ENCODE measurements at regions not wholly inside any gene's neighbourhood (a gene's known extent, or its start where the extent isn't known, plus 50 kb on each side); places are given as distances from the start of the nearest gene placed in this dataset.

DNA sequence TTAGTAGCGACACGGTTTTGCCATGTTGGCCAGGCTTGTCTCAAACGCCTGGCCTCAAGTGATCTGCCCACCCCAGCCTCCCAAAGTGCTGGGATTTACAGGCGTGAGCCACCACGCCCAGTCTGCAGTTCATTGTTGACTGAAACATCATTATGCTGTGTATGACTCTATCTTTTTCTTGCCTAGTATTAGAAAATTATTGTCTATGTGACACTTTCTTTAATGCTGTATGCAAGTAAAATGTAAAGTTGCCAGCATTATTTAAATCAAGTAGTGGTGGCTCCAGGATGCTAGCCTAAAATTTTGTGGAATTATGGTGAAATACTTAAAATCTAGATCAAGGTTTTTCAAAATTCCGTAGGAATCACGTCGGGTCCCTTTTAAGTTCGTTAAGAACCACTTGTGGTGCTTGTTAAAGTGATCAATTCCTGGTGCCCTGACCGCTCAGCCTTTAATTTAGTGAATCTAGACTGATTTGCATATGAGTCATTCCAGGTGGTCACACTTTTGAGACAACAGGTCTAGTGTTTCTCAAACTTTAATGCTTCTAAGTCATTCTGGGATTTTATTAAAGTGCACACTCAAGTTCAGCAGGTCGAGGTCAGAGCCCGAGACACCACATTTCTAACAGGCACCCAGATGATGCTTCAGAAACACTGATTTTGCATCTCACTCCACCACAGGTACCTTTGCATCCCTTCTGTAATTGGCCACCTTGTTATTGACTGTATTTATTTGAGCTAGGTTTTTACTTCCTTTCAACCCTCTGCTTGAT lies 132.6 kb upstream of the MTHFD1L start:
- H3K4me3 ChIP-seq (ENCODE audit: insufficient read depth, low read length) = no peak overlapping the region
- H2AFZ ChIP-seq (ENCODE audit: low read length) = no peak overlapping the region
- TF ChIP-seq, protein P1, sequence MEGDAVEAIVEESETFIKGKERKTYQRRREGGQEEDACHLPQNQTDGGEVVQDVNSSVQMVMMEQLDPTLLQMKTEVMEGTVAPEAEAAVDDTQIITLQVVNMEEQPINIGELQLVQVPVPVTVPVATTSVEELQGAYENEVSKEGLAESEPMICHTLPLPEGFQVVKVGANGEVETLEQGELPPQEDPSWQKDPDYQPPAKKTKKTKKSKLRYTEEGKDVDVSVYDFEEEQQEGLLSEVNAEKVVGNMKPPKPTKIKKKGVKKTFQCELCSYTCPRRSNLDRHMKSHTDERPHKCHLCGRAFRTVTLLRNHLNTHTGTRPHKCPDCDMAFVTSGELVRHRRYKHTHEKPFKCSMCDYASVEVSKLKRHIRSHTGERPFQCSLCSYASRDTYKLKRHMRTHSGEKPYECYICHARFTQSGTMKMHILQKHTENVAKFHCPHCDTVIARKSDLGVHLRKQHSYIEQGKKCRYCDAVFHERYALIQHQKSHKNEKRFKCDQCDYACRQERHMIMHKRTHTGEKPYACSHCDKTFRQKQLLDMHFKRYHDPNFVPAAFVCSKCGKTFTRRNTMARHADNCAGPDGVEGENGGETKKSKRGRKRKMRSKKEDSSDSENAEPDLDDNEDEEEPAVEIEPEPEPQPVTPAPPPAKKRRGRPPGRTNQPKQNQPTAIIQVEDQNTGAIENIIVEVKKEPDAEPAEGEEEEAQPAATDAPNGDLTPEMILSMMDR (IDR thresholded peaks at IDR 0.05; ENCODE audit: extremely low read depth, low read depth, low read length) = no peak
- no peaks in the 10 kb centered on the region for H3K4me1 ChIP-seq (ENCODE audit: insufficient read depth, low read length)
- no peak for DNase-seq (ENCODE audit: insufficient read length, low spot score, missing footprints)
- no peak overlapping the region for H3K27ac ChIP-seq (ENCODE audit: low read depth, low read length)
- H4K20me1 ChIP-seq (ENCODE audit: insufficient read depth, low read length) = no peaks in the 10 kb centered on the region
- no peaks in the 10 kb centered on the region for H3K79me2 ChIP-seq (ENCODE audit: insufficient read depth, low read length)
- no peaks in the 10 kb centered on the region for H3K9me3 ChIP-seq (ENCODE audit: low read depth, low read length)
- H3K27me3 ChIP-seq (ENCODE audit: insufficient read depth, low read length) = peaks cover 4% of the 10 kb centered on the region
- H3K36me3 ChIP-seq (ENCODE audit: insufficient read depth, low read length) = no peaks in the 10 kb centered on the region
- no peak overlapping the region for H3K4me2 ChIP-seq (ENCODE audit: insufficient read depth, low read length)

DNA sequence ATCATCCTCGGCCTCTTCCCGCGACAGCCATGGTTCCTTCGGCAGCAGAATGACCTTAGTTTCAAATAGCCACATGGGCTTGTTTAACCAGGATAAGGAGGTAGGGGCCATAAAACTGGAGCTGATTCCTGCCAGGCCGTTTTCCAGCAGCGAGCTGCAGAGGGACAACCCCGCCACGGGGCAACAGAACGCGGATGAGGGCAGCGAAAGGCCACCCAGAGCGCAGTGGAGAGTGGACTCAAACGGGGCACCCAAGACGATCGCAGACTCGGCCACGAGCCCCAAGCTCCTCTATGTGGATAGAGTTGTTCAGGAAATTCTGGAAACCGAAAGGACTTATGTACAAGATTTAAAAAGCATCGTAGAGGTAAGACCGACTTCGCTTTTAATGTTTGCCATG lies 131.8 kb upstream of the MTHFD1L start:
- H3K27ac ChIP-seq (ENCODE audit: low read depth, low read length) = no peak overlapping the region
- H4K20me1 ChIP-seq (ENCODE audit: insufficient read depth, low read length) = no peaks in the 10 kb centered on the region
- H3K4me1 ChIP-seq (ENCODE audit: insufficient read depth, low read length) = no peaks in the 10 kb centered on the region
- H3K79me2 ChIP-seq (ENCODE audit: insufficient read depth, low read length) = no peaks in the 10 kb centered on the region
- H3K4me3 ChIP-seq (ENCODE audit: insufficient read depth, low read length) = no peak overlapping the region
- TF ChIP-seq, protein P1 (IDR thresholded peaks at IDR 0.05; ENCODE audit: extremely low read depth, low read depth, low read length) = no peak
- no peaks in the 10 kb centered on the region for H3K9me3 ChIP-seq (ENCODE audit: low read depth, low read length)
- no peak overlapping the region for H3K4me2 ChIP-seq (ENCODE audit: insufficient read depth, low read length)
- DNase-seq (ENCODE audit: insufficient read length, low spot score, missing footprints) = no peak
- H3K27me3 ChIP-seq (ENCODE audit: insufficient read depth, low read length) = peaks cover 4% of the 10 kb centered on the region
- no peaks in the 10 kb centered on the region for H3K36me3 ChIP-seq (ENCODE audit: insufficient read depth, low read length)
- no peak overlapping the region for H2AFZ ChIP-seq (ENCODE audit: low read length)

DNA sequence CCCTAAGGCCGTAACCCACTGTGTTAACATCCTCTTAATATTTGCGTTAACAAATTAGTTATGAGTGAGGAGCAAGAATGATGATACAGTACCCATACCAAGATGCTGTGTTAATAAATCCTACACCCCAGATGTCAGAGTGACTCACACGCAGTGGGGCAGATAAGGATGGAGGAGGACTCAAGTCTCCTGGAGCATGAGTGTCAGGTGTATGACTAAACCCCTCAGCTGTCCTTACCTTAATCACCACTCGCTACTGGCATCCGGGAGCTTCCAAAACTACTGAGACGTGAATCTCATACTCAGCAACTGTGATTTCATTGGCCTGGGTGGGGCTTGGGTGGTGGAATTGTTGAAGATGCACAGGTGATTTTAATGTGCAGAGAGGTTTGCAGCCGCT lies 131.3 kb upstream of the MTHFD1L start:
- H3K4me1 ChIP-seq (ENCODE audit: insufficient read depth, low read length) = no peaks in the 10 kb centered on the region
- no peak for DNase-seq (ENCODE audit: insufficient read length, low spot score, missing footprints)
- no peak overlapping the region for H3K27ac ChIP-seq (ENCODE audit: low read depth, low read length)
- H3K79me2 ChIP-seq (ENCODE audit: insufficient read depth, low read length) = no peaks in the 10 kb centered on the region
- H2AFZ ChIP-seq (ENCODE audit: low read length) = no peak overlapping the region
- no peak overlapping the region for H3K4me2 ChIP-seq (ENCODE audit: insufficient read depth, low read length)
- TF ChIP-seq, protein P1 (IDR thresholded peaks at IDR 0.05; ENCODE audit: extremely low read depth, low read depth, low read length) = no peak
- H3K4me3 ChIP-seq (ENCODE audit: insufficient read depth, low read length) = no peak overlapping the region
- H3K36me3 ChIP-seq (ENCODE audit: insufficient read depth, low read length) = no peaks in the 10 kb centered on the region
- no peaks in the 10 kb centered on the region for H3K9me3 ChIP-seq (ENCODE audit: low read depth, low read length)
- peaks cover 4% of the 10 kb centered on the region for H3K27me3 ChIP-seq (ENCODE audit: insufficient read depth, low read length)
- H4K20me1 ChIP-seq (ENCODE audit: insufficient read depth, low read length) = no peaks in the 10 kb centered on the region

DNA sequence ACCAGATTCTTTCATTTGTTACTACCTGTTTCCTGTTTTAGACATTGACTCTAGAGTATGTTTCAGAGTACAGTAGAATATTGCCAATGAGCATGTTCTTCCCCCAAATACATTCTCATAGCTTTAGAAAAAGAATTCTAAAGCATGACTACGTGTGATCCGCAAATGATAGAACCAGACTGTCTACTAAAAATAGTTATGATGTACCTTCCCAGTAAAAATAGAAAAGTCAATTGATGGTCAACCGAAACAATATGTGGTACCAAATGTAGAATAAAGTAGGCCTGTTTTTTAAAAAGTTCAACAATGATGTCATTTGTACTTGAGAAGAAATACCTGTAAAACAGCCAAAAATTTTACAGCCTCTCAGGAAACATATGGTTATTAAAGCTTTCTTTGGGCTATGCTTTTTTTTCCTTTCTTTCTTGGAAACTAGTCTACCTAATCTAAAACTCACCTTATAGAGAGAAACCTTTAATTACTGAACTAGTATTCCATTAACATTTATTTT lies 130.1 kb upstream of the MTHFD1L start:
- TF ChIP-seq, protein P1 (IDR thresholded peaks at IDR 0.05; ENCODE audit: extremely low read depth, low read depth, low read length) = no peak

More for the DNA sequence above, 130.1 kb upstream of the MTHFD1L start:
- Histone ChIP-seq H3K27ac (ENCODE audit: low read depth, low read length) (no peak overlapping the region), H2AFZ (ENCODE audit: low read length) (no peak overlapping the region), H4K20me1 (ENCODE audit: insufficient read depth, low read length) (no peaks in the 10 kb centered on the region), H3K4me2 (ENCODE audit: insufficient read depth, low read length) (no peak overlapping the region), H3K4me3 (ENCODE audit: insufficient read depth, low read length) (no peak overlapping the region), H3K79me2 (ENCODE audit: insufficient read depth, low read length) (no peaks in the 10 kb centered on the region), H3K9me3 (ENCODE audit: low read depth, low read length) (no peaks in the 10 kb centered on the region), H3K27me3 (ENCODE audit: insufficient read depth, low read length) (peaks cover 4% of the 10 kb centered on the region), H3K4me1 (ENCODE audit: insufficient read depth, low read length) (no peaks in the 10 kb centered on the region), H3K36me3 (ENCODE audit: insufficient read depth, low read length) (no peaks in the 10 kb centered on the region)
- DNase-seq (ENCODE audit: insufficient read length, low spot score, missing footprints) = no peak

All from osteoblast (primary cell).